Astrocyte of the cerebellum (primary cell): ENCODE measurements at regions not wholly inside any gene's neighbourhood (a gene's known extent, or its start where the extent isn't known, plus 50 kb on each side); places are given as distances from the start of the nearest gene placed in this dataset.

Experiments used
- DNase-seq: peaks from one replicate; pipeline ENCODE4 v3.0.0-alpha.2; 2011; ENCODE audit warnings: low read depth
- H3K4me3 ChIP-seq: 2 replicates; pipeline ENCODE4 v1.5.1; 2011; ENCODE audit warnings: mild to moderate bottlenecking, low read depth, low read length, moderate library complexity
- in situ Hi-C: cut with HindIII; loops from 2 replicates; pipeline ENCODE4 v1.10.0; 2017; ENCODE audit warnings: low sequenced_read_pairs
- TF ChIP-seq, protein P1 (sequence below): IDR thresholded peaks from 2 replicates; pipeline ENCODE4 v1.5.1; 2012; ENCODE audit warnings: low read length, low read depth, moderate library complexity, mild to moderate bottlenecking; ENCODE audit errors: missing control alignments

DNA sequence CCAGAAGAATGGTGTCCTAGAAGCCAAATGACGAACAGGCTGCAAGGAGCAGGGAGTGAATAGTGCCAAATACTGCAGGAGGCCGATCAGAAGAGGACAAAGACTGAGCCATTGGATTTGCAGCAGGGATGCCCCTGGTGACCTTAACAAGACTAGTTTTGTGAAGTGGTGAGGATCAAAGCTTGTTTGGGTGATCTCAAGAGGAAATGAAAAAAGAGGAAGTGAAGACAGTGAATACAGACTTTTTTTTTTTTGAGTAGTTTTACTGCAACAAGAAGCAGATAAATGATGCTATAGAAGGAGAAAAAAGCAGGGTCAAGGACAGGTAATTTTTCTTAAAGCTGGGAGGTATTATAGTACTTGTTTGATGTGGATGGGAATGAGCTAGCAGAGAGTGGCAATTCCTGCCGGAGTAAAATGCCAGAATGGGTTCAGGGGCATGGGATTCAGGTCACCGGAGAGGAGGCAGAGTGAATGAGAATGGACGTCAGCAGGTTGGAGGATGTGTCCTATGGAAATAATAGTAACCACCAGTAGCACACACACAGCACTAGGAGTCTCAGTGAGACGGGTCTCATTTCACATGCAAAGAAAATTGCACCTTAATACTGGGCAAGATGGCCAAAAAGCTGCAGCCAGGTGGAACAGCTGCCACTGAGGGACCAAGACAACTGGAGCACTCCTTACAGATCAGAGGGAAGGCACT, 345.8 kb upstream of the CCDC196 start:
- TF ChIP-seq, protein P1, sequence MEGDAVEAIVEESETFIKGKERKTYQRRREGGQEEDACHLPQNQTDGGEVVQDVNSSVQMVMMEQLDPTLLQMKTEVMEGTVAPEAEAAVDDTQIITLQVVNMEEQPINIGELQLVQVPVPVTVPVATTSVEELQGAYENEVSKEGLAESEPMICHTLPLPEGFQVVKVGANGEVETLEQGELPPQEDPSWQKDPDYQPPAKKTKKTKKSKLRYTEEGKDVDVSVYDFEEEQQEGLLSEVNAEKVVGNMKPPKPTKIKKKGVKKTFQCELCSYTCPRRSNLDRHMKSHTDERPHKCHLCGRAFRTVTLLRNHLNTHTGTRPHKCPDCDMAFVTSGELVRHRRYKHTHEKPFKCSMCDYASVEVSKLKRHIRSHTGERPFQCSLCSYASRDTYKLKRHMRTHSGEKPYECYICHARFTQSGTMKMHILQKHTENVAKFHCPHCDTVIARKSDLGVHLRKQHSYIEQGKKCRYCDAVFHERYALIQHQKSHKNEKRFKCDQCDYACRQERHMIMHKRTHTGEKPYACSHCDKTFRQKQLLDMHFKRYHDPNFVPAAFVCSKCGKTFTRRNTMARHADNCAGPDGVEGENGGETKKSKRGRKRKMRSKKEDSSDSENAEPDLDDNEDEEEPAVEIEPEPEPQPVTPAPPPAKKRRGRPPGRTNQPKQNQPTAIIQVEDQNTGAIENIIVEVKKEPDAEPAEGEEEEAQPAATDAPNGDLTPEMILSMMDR, result no peak
- no peak overlapping the region for H3K4me3 ChIP-seq
- DNase-seq, result no peak
- in situ Hi-C loops, result no loop called here

DNA sequence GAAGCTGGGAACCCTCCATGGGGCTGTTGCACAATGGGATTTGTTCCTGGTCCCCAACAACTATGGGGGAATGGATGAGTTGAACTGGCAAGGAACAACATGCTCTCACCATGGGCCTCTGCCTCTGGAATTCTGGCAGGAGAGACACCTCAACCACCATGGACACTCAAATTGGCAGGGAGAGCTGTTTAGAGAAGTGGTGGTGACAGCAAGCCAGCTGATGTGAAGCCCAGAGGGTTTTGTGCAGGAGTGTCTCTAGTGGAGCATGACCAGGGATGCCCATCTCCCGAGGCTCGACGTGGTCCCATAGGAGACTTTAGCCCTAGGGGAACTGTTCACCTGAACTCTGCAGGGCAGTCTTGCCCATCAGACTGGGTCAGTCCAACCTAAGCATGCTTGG, 345.2 kb upstream of the CCDC196 start:
- TF ChIP-seq, protein P1, result no peak
- no peak for DNase-seq
- in situ Hi-C loops, result no loop called here

DNA sequence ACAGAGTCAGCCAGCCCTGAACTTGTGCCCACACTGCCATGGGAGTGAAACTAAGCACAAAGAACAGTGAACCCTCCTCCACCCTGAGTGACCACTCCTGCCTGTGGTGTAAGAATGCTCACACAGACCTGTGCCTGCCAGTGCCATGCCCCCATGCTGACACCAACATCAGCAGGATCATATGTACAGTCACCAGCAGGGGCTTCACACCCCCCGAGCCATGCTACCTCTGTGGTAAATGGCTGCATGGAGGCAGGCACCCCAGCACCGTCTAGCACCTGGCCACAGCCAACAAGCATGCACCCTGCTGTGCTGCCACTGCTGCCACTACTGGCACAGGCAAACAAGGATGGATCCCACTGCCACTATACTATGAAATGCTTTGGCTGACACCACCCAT, 344.4 kb upstream of the CCDC196 start:
- DNase-seq, result no peak
- TF ChIP-seq, protein P1, result no peak
- in situ Hi-C loops, result no loop called here
- H3K4me3 ChIP-seq, result no peak overlapping the region

More for the DNA sequence above, 345.2 kb upstream of the CCDC196 start:
- no peak overlapping the region for H3K4me3 ChIP-seq

DNA sequence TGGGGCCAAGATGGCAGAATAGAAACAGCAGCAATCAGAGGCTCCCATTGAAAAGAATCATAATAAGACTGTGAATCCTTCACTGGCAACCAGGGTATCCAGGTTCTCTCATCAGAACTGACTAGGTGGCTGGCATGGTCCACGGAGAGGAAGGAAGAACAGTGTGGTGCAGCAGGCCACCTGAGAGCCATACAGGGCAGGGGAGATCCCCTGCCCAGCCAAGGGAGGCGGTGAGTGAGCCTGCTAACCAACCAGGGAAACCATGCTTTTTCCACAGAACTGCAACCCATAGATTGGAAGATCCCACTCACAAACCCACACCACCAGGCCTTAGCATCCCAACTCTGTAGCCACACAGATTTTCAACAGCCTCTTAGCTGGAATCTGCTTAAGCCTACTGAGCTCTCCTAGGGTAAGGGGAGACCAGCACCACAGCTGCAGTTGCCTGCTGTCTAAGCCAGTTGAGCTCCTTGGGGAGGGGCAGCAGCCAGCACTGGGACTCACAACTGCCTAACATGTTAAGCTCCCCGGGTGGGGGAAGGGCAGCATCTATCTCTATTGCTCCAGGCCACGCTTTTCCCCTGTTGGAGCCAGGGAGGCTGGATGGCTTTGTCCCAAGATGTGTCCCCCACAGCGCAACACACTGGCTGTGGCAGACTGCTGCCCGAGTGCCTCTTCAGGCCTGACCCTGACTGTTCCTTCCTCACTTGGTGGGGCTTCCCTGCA, 342.6 kb upstream of the CCDC196 start:
- H3K4me3 ChIP-seq, result no peak overlapping the region
- DNase-seq, result no peak
- TF ChIP-seq, protein P1, result no peak
- in situ Hi-C loops, result no loop called here

DNA sequence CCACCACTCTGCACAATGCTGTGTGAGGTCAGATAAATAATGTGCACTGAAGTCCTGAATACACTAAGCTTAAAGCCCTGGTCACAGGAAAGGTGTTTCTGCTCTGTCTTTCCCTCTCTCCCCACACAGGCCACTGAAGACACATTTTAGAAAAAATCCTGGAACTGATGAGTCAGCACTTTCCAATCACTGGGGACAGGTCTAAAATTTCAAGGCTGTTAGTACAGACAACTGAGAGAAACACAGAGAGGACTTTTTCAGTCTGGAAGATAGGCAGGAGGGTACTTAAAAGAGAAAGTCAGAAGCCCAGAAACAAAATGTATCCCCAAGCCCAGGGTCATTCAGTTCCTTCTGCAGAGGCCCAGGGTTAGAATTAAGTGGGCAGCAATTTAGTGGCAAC, 333.9 kb upstream of the CCDC196 start:
- in situ Hi-C loops, result no loop called here
- no peak overlapping the region for H3K4me3 ChIP-seq
- no peak for DNase-seq

DNA sequence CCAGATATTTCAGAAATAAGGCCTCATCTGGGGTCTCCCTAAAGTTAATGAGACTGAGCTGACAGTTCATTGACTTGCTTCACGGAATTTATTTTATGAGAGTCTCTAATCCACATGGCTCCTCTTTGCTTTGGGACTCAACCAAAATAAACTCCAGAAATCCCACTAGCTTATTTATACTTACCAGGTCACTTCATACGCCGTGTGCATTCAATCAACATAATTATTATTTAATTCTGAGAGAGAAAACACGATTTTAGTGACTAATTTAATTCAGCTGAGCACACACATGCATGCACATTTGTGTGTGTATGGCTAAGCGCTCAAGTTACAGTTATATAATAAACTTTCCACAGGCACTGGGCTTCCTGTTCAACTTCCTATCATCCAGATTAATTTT, 333.4 kb upstream of the CCDC196 start:
- H3K4me3 ChIP-seq, result no peak overlapping the region
- TF ChIP-seq, protein P1, result no peak
- no peak for DNase-seq
- in situ Hi-C loops, result no loop called here

More for the DNA sequence above, 333.9 kb upstream of the CCDC196 start:
- TF ChIP-seq, protein P1, result no peak
